HCT116 (cell line): ENCODE measurements at regions not wholly inside any gene's neighbourhood (a gene's known extent, or its start where the extent isn't known, plus 50 kb on each side); places are given as distances from the start of the nearest gene placed in this dataset.

Experiments used
- ATAC-seq: fragments of 200-7000 bp; cut with Tn5 transposase; 2 replicates; pipeline ENCODE4 v1.9.1; 2020; ENCODE audit warnings: mild to moderate bottlenecking, moderate library complexity
- BruUV-seq: library from RNA; stranded (reverse); fragments of 400-500 nt; replicated peaks from 2 replicates; lab custom pipeline; 2021; lab: Mats Ljungman, UMichigan
- CTCF ChIA-PET: fragments of 300-600 bp; sonication (Branson Sonifier 250); formaldehyde crosslinking; loops from one replicate; lab custom pipeline; 2021; ENCODE audit warnings: antibody characterized with exemption; lab: Charles Lee
- POLR2A ChIA-PET: fragments of 300-600, 350-600 bp; sonication (Branson Sonifier 250); formaldehyde crosslinking; loops from one replicate; lab custom pipeline; 2021; ENCODE audit warnings: antibody characterized with exemption; lab: Charles Lee
- RAD21 ChIA-PET, 2 experiments: fragments of 300-600 bp; sonication (Branson Sonifier 250); formaldehyde crosslinking; loops; one replicate each; lab custom pipeline; 2023; ENCODE audit warnings: low total read pairs in 2 of 2; ENCODE audit not compliant: uncharacterized antibody in 2 of 2, unreplicated experiment in 2 of 2, low non-redundant PET in 1 of 2; lab: Charles Lee
- DNase-seq: peaks from one replicate; pipeline ENCODE4 v3.0.0-alpha.2; 2010; ENCODE audit warnings: low read depth, low spot score
- H2AFZ ChIP-seq: fragments of 200-600 bp; shearing (Covaris generic), sonication (generic); 2 replicates; pipeline ENCODE4 v1.6.1; 2017; ENCODE audit warnings: low read depth, mixed run types, mixed read lengths, antibody characterized with exemption, low read length; ENCODE audit not compliant: poor library complexity, severe bottlenecking
- H3K27ac ChIP-seq: 2 replicates; pipeline ENCODE4 v1.5.1; 2012; ENCODE audit warnings: low read depth, low read length
- H3K27me3 ChIP-seq: fragments of 200-600 bp; sonication (generic); 2 replicates; pipeline ENCODE4 v1.6.1; 2016; ENCODE audit warnings: mixed run types, low read length, mixed read lengths; ENCODE audit not compliant: insufficient read depth
- H3K36me3 ChIP-seq, 2 experiments: fragments of 200-500 bp in 1 of 2; fragments of 200-600 bp in 1 of 2; sonication (Bioruptor generic) in 1 of 2; sonication (generic) in 1 of 2; 2 replicates each; pipeline versions ENCODE4 v1.5.1 to v1.6.1; 2014 to 2016; ENCODE audit warnings: low read length in 2 of 2, inconsistent platforms in 1 of 2, mixed read lengths in 1 of 2, mixed run types in 1 of 2; ENCODE audit not compliant: insufficient read depth in 2 of 2, control insufficient read depth in 1 of 2
- H3K4me1 ChIP-seq, 2 experiments: fragments of 200-600 bp in 1 of 2; sonication (generic) in 1 of 2; 2 replicates each; pipeline versions ENCODE4 v1.5.1 to v1.6.1; 2012 to 2017; ENCODE audit warnings: low read length in 2 of 2, inconsistent platforms in 1 of 2, mild to moderate bottlenecking in 1 of 2, mixed read lengths in 1 of 2, mixed run types in 1 of 2, moderate library complexity in 1 of 2; ENCODE audit not compliant: insufficient read depth in 2 of 2, control insufficient read depth in 1 of 2
- H3K4me2 ChIP-seq: fragments of 200-600 bp; sonication (generic); 2 replicates; pipeline ENCODE4 v1.6.1; 2017; ENCODE audit warnings: mixed run types, low read length, mixed read lengths
- H3K4me3 ChIP-seq, 2 experiments: fragments of 200-600 bp in 1 of 2; sonication (generic) in 1 of 2; replicated peaks in 1 of 2; 2 replicates each; pipeline ENCODE4 v1.5.1; 2011 to 2016; ENCODE audit warnings: low read length in 2 of 2, control low read depth in 1 of 2, low read depth in 1 of 2, mild to moderate bottlenecking in 1 of 2, mixed read lengths in 1 of 2, mixed run types in 1 of 2
- H3K79me2 ChIP-seq: fragments of 200-600 bp; sonication (generic); 2 replicates; pipeline ENCODE4 v1.6.1; 2017; ENCODE audit warnings: mild to moderate bottlenecking, mixed run types, low read length, moderate library complexity, mixed read lengths; ENCODE audit not compliant: insufficient read depth
- H3K9ac ChIP-seq: fragments of 200-600 bp; sonication (generic); 2 replicates; pipeline ENCODE4 v1.6.1; 2016; ENCODE audit warnings: low read length, mixed read lengths
- H3K9me2 ChIP-seq: fragments of 200-600 bp; sonication (generic), shearing (Covaris generic); 2 replicates; pipeline ENCODE4 v1.6.1; 2017; ENCODE audit warnings: mixed run types, mild to moderate bottlenecking, moderate library complexity; ENCODE audit not compliant: insufficient read depth
- H3K9me3 ChIP-seq, 2 experiments: fragments of 200-500 bp in 1 of 2; fragments of 200-600 bp in 1 of 2; sonication (Bioruptor generic) in 1 of 2; sonication (generic) in 1 of 2; 2 replicates each; pipeline ENCODE4 v1.6.1; 2014 to 2017; ENCODE audit warnings: low read length in 2 of 2, mixed read lengths in 2 of 2, inconsistent platforms in 1 of 2, low read depth in 1 of 2, mild to moderate bottlenecking in 1 of 2, mixed run types in 1 of 2, moderate library complexity in 1 of 2; ENCODE audit not compliant: control insufficient read depth in 1 of 2, insufficient read depth in 1 of 2
- H4K20me1 ChIP-seq: fragments of 200-600 bp; sonication (generic), shearing (Covaris generic); 2 replicates; pipeline ENCODE4 v1.6.1; 2017; ENCODE audit warnings: mixed run types, mild to moderate bottlenecking, moderate library complexity; ENCODE audit not compliant: insufficient read depth
- CBX3 ChIP-seq: IDR thresholded peaks from 2 replicates; pipeline ENCODE4 v1.6.1; 2012; ENCODE audit warnings: low read depth
- CEBPB ChIP-seq: IDR thresholded peaks from 2 replicates; pipeline ENCODE4 v1.6.1; 2012; ENCODE audit warnings: low read depth
- EGR1 ChIP-seq: IDR thresholded peaks from 2 replicates; pipeline ENCODE4 v1.6.1; 2012; ENCODE audit warnings: low read depth
- ELF1 ChIP-seq: IDR thresholded peaks from 2 replicates; pipeline ENCODE4 v1.6.1; 2012; ENCODE audit warnings: low read depth, borderline replicate concordance
- EZH2phosphoT487 ChIP-seq: fragments of 200-600 bp; IDR thresholded peaks from 2 replicates; pipeline ENCODE4 v1.6.1; 2018; ENCODE audit warnings: antibody characterized with exemption, borderline replicate concordance
- JUND ChIP-seq: IDR thresholded peaks from 2 replicates; pipeline ENCODE4 v1.6.1; 2012
- MAX ChIP-seq: IDR thresholded peaks from 2 replicates; pipeline ENCODE4 v1.6.1; 2012
- POLR2A ChIP-seq: IDR thresholded peaks from 2 replicates; pipeline ENCODE4 v1.7.0; 2011; ENCODE audit warnings: borderline replicate concordance; ENCODE audit not compliant: insufficient read depth, insufficient read length; ENCODE audit errors: extremely low read depth
- POLR2AphosphoS5 ChIP-seq: IDR thresholded peaks from 2 replicates; pipeline ENCODE4 v1.6.1; 2011; ENCODE audit warnings: mild to moderate bottlenecking, low read depth, low read length, moderate library complexity
- REST ChIP-seq: IDR thresholded peaks from 2 replicates; pipeline ENCODE4 v1.6.1; 2012; ENCODE audit warnings: low read depth
- SP1 ChIP-seq: IDR thresholded peaks from 2 replicates; pipeline ENCODE4 v1.6.1; 2012; ENCODE audit warnings: low read depth
- SRF ChIP-seq: IDR thresholded peaks from 2 replicates; pipeline ENCODE4 v1.6.1; 2012; ENCODE audit warnings: low read depth
- TCF7L2 ChIP-seq: IDR thresholded peaks from 2 replicates; pipeline ENCODE4 v1.7.0; 2011; ENCODE audit warnings: borderline replicate concordance, inconsistent platforms; ENCODE audit not compliant: insufficient read depth, insufficient read length; ENCODE audit errors: extremely low read depth
- YY1 ChIP-seq: IDR thresholded peaks from 2 replicates; pipeline ENCODE4 v1.6.1; 2011; ENCODE audit warnings: low read length, low read depth, moderate library complexity, mild to moderate bottlenecking; ENCODE audit not compliant: insufficient replicate concordance; ENCODE audit errors: extremely low read depth
- ZNF274 ChIP-seq: fragments of 200-500 bp; sonication (Bioruptor generic); IDR thresholded peaks from 2 replicates; pipeline ENCODE4 v1.6.1; 2014; ENCODE audit warnings: mild to moderate bottlenecking, low read depth, low read length, inconsistent platforms
- intact Hi-C: fragments of 100-400 bp; cut with micrococcal nuclease; formaldehyde crosslinking; loops from 2 replicates; pipeline ENCODE4 v1.10.0; 2022

GRCh38 chr19:7410946-7411345, 62.2 kb downstream of the ARHGEF18 start:
- Histone ChIP-seq H4K20me1 (no peaks in the 10 kb centered on the region), H3K27me3 (no peaks in the 10 kb centered on the region), H3K36me3 (no peaks in the 10 kb centered on the region), H3K4me1 (peaks cover 0 to 2% of the 10 kb centered on the region in 2 experiments; a peak in 1 of 4 replicates), H3K27ac (no peak overlapping the region), H2AFZ (no peak overlapping the region), H3K79me2 (peaks cover 42% of the 10 kb centered on the region), H3K4me3 (no peak overlapping the region), H3K9ac (no peak overlapping the region), H3K9me2 (no peaks in the 10 kb centered on the region), H3K9me3 (no peaks in the 10 kb centered on the region), H3K4me2 (no peak overlapping the region)
- BruUV-seq = no TSS peak
- DNase-seq (no peak), ATAC-seq (no peak)
- ChIA-PET CTCF (no interaction called here), RAD21 (no interaction called here), POLR2A (no interaction called here)
- intact Hi-C loops = no loop called here
- TF ChIP-seq CEBPB (no peak), YY1 (no peak), REST (no peak), JUND (no peak), ELF1 (no peak), POLR2AphosphoS5 (no peak), MAX (no peak), SRF (no peak), POLR2A (no peak), ZNF274 (no peak), CBX3 (no peak), SP1 (no peak), TCF7L2 (no peak), EGR1 (no peak), EZH2phosphoT487 (no peak)
